ENCODE measurements at regions not wholly inside any gene's neighbourhood (a gene's known extent, or its start where the extent isn't known, plus 50 kb on each side); places are given as distances from the start of the nearest gene placed in this dataset.

DNA sequence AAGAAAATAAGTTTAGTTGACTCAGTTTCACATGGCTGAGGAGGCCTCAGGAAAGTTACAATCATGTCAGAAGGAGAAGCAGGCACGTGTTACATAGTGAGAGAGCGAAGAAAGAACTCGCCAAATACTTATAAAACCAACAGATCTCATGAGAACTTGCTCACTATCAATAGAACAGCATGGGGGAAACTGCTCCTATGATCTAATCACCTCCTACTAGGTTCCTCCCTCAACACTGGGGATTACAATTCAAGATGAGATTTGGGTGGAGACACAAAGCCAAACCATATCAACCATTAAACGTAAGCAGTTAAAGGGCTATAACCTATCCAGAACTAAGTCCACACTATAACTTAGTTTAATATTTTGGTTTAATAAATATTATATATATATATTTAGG lies 113.8 kb upstream of the ADGRL3 start:
- DNase-seq (ENCODE audit: low spot score), result no peak
- H4K20me1 ChIP-seq (ENCODE audit: insufficient read depth, poor library complexity, severe bottlenecking), result no peaks in the 10 kb centered on the region
- TF ChIP-seq EZH2 (IDR thresholded peaks at IDR 0.05; ENCODE audit: borderline replicate concordance) (no peak), EZH2phosphoT487 (IDR thresholded peaks at IDR 0.05; ENCODE audit: low read depth, severe bottlenecking, unreplicated experiment) (no peak)
- TF ChIP-seq, protein P1, sequence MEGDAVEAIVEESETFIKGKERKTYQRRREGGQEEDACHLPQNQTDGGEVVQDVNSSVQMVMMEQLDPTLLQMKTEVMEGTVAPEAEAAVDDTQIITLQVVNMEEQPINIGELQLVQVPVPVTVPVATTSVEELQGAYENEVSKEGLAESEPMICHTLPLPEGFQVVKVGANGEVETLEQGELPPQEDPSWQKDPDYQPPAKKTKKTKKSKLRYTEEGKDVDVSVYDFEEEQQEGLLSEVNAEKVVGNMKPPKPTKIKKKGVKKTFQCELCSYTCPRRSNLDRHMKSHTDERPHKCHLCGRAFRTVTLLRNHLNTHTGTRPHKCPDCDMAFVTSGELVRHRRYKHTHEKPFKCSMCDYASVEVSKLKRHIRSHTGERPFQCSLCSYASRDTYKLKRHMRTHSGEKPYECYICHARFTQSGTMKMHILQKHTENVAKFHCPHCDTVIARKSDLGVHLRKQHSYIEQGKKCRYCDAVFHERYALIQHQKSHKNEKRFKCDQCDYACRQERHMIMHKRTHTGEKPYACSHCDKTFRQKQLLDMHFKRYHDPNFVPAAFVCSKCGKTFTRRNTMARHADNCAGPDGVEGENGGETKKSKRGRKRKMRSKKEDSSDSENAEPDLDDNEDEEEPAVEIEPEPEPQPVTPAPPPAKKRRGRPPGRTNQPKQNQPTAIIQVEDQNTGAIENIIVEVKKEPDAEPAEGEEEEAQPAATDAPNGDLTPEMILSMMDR (IDR thresholded peaks at IDR 0.05; ENCODE audit: poor library complexity), result no peak
- no peaks in the 10 kb centered on the region for H3K9me2 ChIP-seq (replicated peaks; ENCODE audit: insufficient read depth)
- H2AFZ ChIP-seq, result no peak overlapping the region
- no peak overlapping the region for H3K4me3 ChIP-seq
- no peaks in the 10 kb centered on the region for H3K27me3 ChIP-seq
- H3K4me1 ChIP-seq (ENCODE audit: insufficient read depth), result no peaks in the 10 kb centered on the region
- H3K79me2 ChIP-seq, result no peaks in the 10 kb centered on the region
- 80% methylated on average over 4 of the region's 4 CpGs for WGBS (ENCODE audit: low lambda C conversion rate, missing lambda C conversion rate)
- no peaks in the 10 kb centered on the region for H3K9me3 ChIP-seq (ENCODE audit: low read depth)
- H3K4me2 ChIP-seq, result no peak overlapping the region
- no peak overlapping the region for H3K27ac ChIP-seq
- H3K36me3 ChIP-seq (replicated peaks; ENCODE audit: insufficient read depth, low read depth), result no peaks in the 10 kb centered on the region

DNA sequence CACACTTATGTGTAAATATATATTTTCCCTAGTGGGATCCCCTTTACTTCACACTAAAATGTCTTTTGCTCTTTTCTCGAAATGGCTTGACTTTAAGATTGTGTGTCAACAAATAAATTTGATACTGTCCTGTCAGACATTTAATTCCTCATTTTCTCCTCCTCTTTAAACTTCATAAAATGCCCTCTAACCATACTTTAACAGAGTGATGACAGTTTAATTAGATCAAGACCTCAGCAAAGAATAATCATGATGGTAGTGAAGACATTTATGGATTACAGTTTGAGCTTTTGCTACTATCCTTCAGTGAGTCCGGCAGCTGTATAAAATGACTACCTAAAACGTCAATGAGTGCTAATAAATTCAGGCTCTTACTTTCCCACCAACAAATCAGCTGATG lies 113.1 kb upstream of the ADGRL3 start:
- no peak for DNase-seq (ENCODE audit: low spot score)
- H3K36me3 ChIP-seq (replicated peaks; ENCODE audit: insufficient read depth, low read depth), result no peaks in the 10 kb centered on the region
- TF ChIP-seq EZH2phosphoT487 (IDR thresholded peaks at IDR 0.05; ENCODE audit: low read depth, severe bottlenecking, unreplicated experiment) (no peak), EZH2 (IDR thresholded peaks at IDR 0.05; ENCODE audit: borderline replicate concordance) (no peak)
- TF ChIP-seq, protein P1 (IDR thresholded peaks at IDR 0.05; ENCODE audit: poor library complexity), result no peak
- 60% methylated on average over 3 of the region's 3 CpGs for WGBS (ENCODE audit: low lambda C conversion rate, missing lambda C conversion rate)
- no peak overlapping the region for H3K4me3 ChIP-seq
- no peaks in the 10 kb centered on the region for H3K9me3 ChIP-seq (ENCODE audit: low read depth)
- no peaks in the 10 kb centered on the region for H3K79me2 ChIP-seq
- H3K9me2 ChIP-seq (replicated peaks; ENCODE audit: insufficient read depth), result no peaks in the 10 kb centered on the region
- no peak overlapping the region for H3K27ac ChIP-seq
- no peak overlapping the region for H2AFZ ChIP-seq
- no peaks in the 10 kb centered on the region for H3K4me1 ChIP-seq (ENCODE audit: insufficient read depth)
- H3K27me3 ChIP-seq, result no peaks in the 10 kb centered on the region
- H4K20me1 ChIP-seq (ENCODE audit: insufficient read depth, poor library complexity, severe bottlenecking), result no peaks in the 10 kb centered on the region
- no peak overlapping the region for H3K4me2 ChIP-seq

DNA sequence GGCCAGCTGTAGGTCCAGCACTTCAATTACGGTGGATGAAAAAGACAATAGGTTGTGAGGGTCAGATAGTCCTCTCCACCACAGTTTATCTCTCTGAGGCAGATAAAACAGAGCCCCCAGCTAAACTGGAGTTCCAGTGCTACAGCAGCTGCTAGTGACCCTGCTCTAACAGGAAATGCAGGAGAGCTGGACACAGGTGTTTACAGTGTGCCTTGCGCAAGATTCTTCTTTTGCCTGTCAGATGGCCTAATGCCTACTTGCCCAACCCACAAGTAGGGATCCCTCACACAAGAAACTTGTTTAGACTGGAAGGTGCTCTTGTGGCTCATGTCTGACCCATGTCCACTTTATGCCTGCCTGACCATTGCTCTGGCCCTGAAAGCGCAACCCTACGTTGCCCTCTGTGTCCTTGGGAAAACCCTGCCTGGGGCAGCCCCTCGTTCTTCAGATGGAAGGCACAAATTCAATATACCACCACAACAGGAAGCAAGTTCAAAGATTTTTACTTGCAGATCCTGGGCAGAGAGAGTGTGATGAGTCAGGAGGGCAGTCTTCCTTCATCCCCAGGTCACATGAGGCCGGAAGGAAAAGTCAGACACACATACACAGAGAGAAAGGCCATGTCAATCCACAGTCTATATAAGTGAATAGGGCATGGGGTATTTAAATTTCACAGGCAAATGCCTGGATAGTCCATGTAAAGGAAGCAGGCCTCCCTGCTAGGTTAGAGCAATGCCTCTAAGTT lies 105.1 kb upstream of the ADGRL3 start:
- Histone ChIP-seq H3K9me2 (replicated peaks; ENCODE audit: insufficient read depth) (no peaks in the 10 kb centered on the region), H3K9me3 (ENCODE audit: low read depth) (no peaks in the 10 kb centered on the region), H3K4me1 (ENCODE audit: insufficient read depth) (no peaks in the 10 kb centered on the region), H3K27me3 (no peaks in the 10 kb centered on the region), H3K79me2 (no peaks in the 10 kb centered on the region), H3K27ac (no peak overlapping the region), H3K4me3 (no peak overlapping the region), H4K20me1 (ENCODE audit: insufficient read depth, poor library complexity, severe bottlenecking) (no peaks in the 10 kb centered on the region), H3K36me3 (replicated peaks; ENCODE audit: insufficient read depth, low read depth) (no peaks in the 10 kb centered on the region), H3K4me2 (no peak overlapping the region), H2AFZ (no peak overlapping the region)
- TF ChIP-seq, protein P1 (IDR thresholded peaks at IDR 0.05; ENCODE audit: poor library complexity), result no peak
- no peak for TF ChIP-seq EZH2phosphoT487 (IDR thresholded peaks at IDR 0.05; ENCODE audit: low read depth, severe bottlenecking, unreplicated experiment)
- TF ChIP-seq EZH2 (IDR thresholded peaks at IDR 0.05; ENCODE audit: borderline replicate concordance), result no peak
- no peak for DNase-seq (ENCODE audit: low spot score)
- 85% methylated on average over 6 of the region's 6 CpGs for whole genome bisulfite sequencing (ENCODE audit: low lambda C conversion rate, missing lambda C conversion rate)

Measured in hepatocyte (in vitro differentiated cells).